Lower leg skin (tissue), 3 donors: ENCODE measurements at regions not wholly inside any gene's neighbourhood (a gene's known extent, or its start where the extent isn't known, plus 50 kb on each side); places are given as distances from the start of the nearest gene placed in this dataset.
"Not testable (repeated sequence)": the region's sequence is repeated elsewhere in the genome, so short reads cannot be mapped to it uniquely, and the experiment has no call there.

ENCODE experiments used
- CTCF ChIP-seq, 3 donors: fragments of 450-650 bp; IDR thresholded peaks; one replicate each; pipeline ENCODE4 v1.5.1; 2016; ENCODE audit warnings: antibody characterized with exemption in 3 of 3, mild to moderate bottlenecking in 3 of 3, moderate library complexity in 2 of 3
- POLR2A ChIP-seq, 2 donors: fragments of 450-650 bp; IDR thresholded peaks; one replicate each; pipeline ENCODE4 v1.6.1; 2016 to 2017; ENCODE audit warnings: antibody characterized with exemption in 2 of 2, mild to moderate bottlenecking in 1 of 2, moderate library complexity in 1 of 2

- TF ChIP-seq CTCF, POLR2A (IDR thresholded peaks at IDR 0.05): not testable (repeated sequence)
Observed at GRCh38 chr1:96595530-96595929, 126.1 kb upstream of the PTBP2 start.
